ENCODE measurements at regions not wholly inside any gene's neighbourhood (a gene's known extent, or its start where the extent isn't known, plus 50 kb on each side); places are given as distances from the start of the nearest gene placed in this dataset.
"Not testable (repeated sequence)": the region's sequence is repeated elsewhere in the genome, so short reads cannot be mapped to it uniquely, and the experiment has no call there.

DNA sequence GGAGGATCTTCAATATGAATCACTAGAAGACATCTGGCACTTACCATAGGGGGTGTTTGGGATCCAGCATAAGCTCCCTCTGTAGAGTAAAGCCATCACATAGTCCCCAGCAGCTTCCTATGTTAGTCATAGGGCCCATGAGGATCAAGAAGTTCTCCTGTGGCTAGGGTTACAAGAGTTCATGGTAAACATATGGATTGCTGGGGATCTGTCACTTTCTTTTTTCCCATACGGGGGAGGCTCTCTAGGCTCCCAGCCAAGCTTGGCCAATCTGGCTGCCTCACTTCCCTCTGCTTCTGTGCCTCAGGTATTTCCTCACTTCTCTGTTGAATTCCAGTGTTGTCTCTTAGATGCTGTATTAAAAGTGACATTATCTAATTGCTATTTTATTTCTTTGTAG, 597.9 kb downstream of the PDCD6IP start:
- no peak for DNase-seq

DNA sequence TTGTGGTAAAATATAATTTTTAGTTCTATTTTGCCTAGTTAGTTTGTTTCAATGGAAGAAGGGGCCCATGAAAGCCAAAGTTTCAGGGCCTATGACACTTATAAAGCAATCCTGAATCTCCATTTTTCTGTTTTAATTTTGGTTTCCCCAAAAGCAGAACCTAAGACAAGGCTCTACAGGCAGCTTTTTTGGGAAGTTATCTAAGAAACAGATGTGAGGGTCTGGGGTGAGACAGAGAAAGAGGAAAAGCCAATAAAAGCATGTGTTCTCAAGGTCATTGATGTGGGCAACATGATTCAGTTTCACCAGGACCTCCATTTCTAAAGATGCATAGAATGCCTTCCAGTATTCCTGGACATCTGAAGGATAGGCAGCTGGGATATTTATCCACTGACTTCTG, 598.5 kb downstream of the PDCD6IP start:
- no peak for DNase-seq

DNA sequence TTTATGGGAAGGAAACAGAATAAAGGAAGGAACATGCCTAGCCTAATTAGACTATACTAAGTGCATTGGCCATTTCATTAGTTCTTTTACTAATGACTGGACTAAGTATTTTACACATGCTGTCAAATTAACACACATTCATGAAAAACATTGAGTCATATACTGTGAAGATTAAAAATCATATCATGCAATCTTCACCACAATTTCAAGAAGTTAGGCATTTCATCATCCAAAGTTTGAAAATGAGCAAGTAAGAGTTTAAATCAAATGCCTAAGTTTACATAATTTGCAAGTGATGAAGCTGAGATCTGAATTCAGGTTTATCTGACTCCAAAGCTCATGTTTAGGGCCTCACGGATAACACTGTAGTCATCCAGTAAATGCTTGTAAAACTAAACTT, 601.0 kb downstream of the PDCD6IP start:
- no peak for DNase-seq

DNA sequence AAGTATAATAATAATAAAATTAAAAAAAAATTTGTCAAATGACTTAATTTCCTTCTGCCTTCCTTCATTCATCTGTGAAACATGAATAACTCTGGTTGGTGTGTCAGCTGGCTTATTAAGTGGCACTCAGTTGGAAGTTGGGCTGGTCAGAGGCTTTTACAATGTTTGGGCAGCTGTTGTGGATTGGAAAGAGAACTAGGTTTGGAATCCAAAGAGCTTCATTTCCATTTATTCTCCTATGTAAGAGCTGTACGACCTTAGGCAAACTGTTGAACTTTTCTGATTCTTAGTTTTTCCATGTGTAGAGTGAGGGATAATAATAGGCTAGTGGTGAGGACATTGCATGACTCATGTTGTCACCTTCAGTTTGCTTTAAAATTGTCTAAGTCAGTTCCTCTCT, 606.7 kb downstream of the PDCD6IP start:
- no peak for DNase-seq

DNA sequence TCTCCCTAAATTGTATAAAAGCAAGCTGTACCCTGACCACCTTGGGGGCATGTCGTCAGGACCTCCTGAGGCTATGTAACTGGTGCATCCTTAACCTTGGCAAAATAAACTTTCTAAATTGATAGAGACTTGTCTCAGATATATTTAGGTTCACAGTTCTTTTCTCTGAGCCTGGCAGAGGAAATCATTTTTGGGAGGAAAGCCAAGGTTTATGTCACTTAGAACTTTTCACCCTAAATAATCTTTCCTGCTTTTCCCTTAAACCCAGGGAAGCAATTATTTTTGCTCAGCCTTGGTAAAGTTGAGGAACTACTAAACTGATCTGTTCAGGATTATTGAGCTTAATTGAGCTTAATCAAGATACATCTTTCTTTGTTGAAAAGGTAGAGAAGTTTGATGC, 608.9 kb downstream of the PDCD6IP start:
- no peak for DNase-seq

DNA sequence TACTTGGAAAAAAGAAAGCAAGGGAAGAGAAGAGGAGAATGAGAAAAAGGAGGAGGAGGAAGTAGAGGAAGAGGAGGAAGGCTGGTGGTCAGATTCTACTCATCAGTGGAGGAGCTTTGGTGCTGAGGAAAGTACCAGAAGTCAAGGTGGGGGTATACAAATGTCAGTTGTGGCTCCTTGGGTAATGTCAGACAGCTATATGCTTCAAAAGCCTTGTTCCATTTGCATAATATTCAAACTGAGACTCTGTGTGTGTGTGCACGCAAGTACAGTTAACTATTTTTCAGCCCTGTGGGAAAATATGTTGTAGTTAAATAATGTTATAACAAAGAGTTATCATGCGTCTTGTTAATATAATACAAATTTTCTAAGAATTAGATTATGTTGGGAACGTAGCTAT, 609.7 kb downstream of the PDCD6IP start:
- no peak for DNase-seq

DNA sequence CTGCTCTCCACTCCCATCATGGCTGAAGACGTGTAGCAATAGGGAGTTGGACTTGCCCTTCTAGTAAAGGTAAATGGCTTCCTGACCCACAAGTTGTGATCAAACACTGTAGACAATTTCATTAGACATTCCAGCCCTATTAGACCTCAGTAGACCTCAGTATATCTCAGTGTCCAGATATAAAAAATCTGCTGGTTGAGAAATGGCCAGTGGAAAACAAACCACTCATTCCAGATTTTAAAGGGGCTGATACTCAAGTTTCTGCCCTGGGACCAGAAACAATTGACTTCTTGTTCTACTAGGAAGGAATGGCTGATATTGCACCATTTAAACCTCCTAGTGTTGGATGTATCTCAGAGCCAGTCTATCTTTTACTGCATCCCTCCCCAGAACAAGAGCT, 613.2 kb downstream of the PDCD6IP start:
- no peak for DNase-seq

DNA sequence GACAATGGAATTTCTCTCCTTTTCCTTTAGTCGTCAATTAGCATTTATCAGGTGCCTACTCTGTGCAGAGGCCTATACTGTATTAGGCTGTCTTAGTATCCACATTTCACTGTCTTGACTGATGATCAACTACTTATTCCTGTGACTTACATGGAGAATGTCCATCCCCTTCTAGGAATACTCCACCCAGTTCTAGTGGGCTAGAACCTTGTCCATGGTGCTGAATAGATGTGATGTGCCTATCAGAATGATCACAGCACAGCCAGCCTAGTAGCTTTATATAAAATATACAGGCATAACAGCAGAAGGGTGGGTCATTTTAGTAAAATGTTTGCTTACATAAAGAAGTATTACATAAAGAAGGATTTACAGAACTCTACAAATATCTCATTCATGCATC, 621.4 kb downstream of the PDCD6IP start:
- no peak for DNase-seq

DNA sequence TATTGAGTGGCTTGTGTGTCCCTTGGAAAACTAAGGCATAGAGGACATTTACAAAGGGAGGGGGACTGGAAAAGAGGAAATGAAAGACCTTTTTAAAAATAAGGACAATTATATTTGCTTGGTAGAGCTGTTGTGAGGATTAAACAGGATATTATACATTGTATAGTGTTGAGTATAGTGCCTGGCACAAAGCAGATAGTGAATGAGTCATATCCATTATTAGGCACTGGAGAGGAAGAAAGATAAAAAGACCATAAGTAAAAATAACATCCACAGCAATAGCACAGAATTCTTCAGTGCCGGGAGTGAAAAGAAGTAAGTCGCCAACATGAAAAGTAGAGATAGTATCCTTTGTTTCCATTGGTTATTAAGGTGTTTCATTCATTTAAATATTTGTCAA, 623.3 kb downstream of the PDCD6IP start:
- DNase-seq = no peak

DNA sequence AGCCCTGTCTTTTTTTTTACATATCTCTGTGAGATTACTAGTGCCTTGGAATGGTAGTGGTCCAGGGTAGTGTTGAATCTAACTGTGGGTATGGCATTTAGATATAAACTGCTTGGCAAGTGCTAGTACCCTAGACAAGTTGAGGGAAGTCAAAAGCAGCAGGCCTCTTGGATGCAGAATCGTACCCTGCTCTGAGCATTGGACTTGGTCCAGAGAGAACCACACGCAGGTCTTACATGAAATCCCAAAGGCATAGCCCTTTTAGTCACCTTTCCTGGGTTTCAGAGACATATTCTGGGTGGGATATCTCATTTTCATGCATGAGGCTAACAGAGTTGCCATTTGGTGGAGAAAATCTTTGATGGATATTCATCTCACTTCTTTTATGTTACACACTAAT, 641.4 kb downstream of the PDCD6IP start:
- no peak for DNase-seq

DNA sequence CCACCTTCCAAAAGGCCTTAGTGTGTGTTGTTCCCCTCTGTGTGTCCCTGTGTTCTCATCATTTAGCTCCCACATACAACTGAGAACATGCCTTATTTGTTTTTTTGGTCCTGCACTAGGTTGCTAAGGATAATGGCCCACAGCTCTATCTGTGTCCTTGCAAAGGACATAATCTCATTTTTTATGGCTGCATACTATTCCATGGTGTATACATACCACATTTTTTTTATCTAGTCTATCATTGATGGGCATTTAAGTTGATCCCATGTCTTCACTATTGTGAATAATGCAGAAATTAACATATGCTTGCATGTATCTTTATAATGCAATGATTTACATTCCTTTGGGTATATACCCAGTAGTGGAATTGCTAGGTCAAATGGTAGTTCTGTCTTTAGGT, 645.7 kb downstream of the PDCD6IP start:
- no peak for DNase-seq

DNA sequence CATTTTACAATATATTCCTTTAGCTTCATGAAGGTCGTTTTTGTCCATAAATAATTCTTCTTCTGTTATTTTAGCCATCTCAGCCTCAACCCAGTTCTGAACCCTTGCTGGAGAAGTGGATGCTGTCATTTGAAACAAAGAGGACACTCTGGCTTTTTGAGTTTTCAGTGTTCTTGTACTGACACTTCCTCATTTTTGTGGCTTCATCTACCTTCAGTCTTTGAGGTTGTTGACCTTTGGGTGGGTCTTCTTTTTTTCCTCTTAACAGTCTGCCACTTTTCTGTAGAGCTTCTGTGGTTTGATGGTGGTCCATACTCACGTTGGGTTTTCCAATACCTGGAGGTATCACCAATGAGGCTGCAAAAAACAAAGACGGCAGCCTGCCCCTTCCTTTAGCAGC, 650.9 kb downstream of the PDCD6IP start:
- DNase-seq = no peak

DNA sequence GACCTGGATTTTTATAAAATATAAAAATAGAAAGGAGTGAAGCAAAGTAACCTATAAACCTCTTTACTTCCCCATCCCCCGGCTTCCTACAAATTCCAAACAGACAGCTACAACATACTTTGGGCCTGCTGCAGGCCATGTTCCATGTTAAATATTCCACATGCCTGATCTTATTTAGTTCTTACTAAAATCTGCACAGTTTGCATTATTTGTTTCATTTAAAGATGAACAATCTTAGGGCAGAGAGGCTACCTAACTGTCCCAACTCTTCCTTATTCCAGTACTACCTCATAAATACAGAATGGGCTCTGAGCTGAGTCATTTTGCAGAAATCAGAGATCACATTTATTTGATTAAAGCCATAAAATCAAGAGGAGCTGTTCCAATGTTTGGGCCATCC, 665.0 kb downstream of the PDCD6IP start:
- DNase-seq = no peak

DNA sequence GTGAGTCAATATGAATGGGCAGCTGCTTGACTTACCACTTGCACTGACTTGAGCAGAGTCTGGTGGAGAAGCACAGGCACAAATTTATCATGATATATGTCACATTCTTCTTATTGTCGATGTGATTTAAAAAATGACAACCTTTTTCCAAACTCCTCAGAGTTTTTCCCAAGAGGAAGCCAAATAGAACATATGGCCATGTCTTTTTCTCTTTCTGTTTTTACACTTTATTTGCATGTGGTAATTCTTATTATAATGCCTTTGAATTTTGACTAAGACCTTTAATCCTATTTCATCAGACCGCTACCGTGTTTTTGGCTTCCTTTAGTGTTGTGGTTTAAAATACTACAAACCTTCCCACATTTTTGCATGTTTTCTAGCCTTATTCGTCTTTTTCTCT, 666.2 kb downstream of the PDCD6IP start:
- no peak for DNase-seq

DNA sequence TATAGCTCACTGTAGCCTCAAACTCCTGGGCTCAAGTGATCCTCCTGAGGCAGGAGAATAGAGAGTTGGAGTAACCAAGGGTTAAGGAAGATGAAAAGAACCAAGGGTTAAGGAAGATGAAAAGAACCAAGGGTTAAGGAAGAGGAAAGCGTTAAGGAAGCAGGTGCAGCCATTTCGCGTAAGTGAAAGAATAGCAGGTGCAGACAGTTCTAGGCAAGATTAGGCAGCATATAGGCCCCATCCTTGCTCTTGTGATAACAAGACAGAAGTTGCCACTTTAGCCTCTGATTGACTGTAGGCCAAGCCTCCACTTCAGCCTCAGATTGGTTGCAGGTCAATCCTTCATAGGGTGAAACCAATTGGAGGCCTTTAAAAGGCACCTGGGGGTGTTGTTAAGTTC, 677.4 kb downstream of the PDCD6IP start:
- no peak for DNase-seq

DNA sequence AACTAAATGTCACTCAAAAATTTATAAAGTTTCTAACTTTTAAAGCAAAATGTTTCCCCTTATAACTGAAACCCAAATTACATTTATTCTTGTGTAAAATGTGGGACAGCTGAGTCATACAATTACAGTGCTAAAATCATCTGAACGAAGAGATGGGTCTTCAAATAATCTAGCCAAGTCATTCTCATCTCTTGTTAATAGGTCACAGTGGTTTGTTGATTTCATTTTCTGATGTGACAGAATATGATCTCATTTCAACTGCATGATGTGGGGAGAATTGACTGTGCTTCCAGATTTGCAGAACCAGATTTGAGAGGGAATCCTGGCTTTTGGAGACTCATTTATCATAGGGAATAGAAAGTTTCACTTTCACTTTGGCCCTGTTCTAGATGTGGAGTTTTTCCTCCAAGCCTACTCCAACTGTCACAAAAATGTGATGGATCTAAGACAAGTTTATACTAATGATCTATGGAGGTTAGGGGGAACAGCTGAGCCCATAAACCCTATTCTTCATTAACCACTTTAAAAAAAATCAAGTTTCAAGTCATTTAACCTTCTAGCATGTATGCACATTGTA, 685.0 kb downstream of the PDCD6IP start:
- no peak for DNase-seq

DNA sequence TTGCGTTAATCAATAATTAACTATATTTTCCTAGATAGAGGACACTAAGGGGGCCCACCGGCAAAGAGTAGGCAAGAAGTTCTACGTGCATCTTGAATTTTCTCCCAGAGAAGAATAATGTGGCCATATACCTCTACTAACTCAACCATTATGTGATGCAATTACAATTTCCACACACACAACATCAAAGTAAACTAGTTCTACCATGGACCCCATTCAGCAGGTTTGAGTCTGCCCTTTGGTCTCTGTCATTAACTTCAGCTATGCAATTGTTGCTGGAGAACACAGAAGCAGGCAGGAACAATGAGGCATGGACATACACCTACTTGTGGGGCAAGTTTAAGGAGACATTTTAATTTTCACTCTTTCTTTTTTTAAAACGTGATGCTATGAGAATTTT, 705.9 kb downstream of the PDCD6IP start:
- no peak for DNase-seq

DNA sequence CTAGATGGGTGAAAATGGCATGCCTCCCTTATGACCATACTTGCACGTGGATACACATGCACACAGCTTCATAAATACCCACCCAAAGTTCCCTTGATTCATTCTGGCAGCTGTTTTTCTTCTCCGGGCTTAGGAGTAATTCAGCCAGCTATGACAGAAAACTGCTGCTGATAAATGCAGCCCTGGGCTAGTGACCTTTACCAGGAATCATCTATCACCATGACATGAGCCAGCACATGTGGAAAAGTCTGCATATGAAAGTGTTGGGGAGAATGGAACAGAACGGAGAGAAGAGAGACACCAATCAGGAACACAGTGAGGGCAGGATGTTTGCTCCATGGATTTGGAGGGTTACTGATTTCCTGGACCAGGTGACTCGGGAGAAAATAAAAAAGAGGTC, 706.3 kb downstream of the PDCD6IP start:
- DNase-seq = no peak

DNA sequence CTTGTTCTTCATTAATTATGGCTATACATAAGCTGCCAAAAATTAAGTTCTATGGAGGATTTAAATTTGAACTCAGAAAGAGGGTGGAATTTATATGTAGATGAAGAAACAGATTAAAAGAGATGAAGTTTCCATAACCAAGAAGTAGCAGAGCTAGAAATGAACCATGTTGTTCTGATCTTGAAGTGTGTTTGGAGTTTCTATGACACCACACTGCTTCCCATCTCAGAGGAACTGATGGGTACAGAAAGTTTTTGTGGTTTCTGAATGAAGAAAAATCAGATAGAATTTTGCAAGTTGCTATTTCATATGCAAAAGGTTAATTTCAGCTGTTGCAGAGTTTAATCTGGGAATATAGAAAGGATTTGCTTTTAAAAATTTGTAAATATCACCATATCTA, 710.3 kb downstream of the PDCD6IP start:
- DNase-seq = no peak

DNA sequence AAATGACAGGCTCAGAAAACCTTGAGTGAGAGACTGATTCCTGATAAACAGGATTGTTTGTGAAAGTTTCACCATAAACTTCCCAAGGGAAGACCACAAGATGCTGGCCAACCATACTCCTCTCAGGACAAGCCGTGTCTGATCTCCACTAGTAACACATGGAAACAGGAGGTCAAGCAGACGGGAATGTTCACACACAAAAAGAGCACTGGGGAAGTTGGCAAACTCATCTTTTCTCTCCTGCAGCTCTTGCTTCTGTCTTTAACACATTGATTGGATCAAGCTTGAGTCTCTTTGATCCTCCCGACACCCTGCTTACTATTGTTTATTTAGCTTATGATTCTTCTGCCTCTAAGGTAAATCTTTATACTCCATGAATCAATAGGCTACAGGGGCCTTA, 713.5 kb downstream of the PDCD6IP start:
- no peak for DNase-seq

DNA sequence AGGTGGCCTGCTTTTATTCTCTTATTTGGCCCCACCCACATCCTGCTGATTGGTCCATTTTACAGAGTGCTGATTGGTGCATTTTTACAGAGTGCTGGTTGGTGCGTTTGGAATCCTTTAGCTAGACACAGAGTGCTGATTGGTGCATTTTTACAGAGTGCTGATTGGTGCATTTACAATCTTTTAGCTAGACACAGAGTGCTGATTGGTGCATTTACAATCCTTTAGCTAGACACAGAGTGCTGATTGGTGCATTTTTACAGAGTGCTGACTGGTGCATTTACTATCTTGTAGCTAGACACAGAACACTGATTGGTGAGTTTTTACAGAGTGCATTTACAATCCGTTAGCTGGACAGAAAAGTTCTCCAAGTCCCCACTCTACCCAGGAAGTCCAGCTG, 720.6 kb downstream of the PDCD6IP start:
- not testable (repeated sequence) for DNase-seq

DNA sequence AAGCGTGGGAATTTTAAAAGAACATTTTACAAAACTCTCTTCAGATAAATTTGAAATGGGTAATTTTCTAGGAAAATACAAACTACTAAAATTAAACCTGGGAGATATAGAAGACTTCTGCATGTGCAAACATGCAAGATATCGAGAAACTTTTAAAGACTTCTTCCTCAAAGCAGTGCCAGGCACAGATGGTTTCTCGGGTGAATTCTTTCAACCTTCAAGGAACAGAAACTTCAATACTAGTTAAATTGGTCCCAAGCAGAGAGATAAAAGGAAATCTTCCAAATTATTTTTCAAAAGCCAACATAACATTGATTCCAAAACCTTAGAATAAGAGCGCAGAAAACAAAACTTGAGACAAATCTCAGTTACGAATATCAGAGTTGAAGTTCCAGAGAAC, 732.7 kb downstream of the PDCD6IP start:
- DNase-seq = no peak

DNA sequence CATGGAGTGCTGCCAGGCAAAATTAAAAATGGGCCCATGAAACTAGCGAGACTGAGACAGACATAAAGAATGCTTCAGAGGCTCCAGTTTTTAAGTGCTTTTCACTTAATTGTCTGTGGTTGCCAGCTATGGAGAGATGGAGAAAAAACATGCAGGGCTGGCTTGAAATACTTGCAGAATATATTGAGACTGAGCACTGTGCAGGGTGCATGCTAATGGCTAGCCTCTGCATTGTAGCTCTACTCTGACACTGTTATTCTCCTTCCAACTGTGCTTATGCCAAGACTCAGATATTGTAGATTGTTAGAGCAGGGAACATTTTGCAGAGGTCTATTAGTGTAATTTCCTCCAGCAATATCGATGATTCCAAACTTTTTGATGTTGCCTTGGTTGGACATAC, 735.0 kb downstream of the PDCD6IP start:
- no peak for DNase-seq

DNA sequence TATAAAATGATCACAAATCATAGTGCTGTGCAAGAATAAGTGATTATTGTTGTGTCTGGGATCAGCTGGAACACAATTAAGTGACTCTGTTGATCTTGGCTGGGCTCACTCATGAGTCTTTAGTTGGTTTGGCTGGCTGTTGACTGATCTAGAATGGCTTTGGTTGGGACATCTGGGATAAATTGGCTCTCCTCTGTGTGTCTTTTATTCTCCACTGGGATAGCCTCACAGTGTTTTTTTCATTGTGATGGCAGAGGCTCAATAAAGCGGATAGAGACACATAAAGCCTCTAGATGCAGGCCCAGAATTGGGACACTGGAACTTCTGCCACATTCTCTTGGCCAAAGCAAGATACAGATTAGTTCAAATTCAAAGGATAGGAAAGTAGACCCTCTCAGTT, 735.6 kb downstream of the PDCD6IP start:
- DNase-seq = no peak

DNA sequence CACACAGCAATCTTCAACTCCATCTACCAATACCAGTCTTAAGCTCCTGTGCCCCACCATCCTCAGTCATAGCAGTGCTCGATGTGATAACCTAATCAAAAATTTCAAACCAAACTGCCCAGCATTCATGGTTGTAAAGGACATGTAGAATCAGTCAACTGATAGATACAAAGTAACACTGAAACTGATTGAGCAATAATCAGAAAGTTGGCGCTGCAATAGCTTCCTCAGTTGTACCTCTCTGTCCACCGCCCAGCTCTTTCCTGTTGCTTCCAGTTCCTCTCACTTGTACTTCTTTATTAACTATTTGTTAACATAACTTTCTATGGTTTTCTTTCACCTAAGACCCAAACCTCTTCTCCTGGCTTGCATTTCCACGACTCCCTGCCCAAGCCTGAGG, 745.7 kb downstream of the PDCD6IP start:
- no peak for DNase-seq

DNA sequence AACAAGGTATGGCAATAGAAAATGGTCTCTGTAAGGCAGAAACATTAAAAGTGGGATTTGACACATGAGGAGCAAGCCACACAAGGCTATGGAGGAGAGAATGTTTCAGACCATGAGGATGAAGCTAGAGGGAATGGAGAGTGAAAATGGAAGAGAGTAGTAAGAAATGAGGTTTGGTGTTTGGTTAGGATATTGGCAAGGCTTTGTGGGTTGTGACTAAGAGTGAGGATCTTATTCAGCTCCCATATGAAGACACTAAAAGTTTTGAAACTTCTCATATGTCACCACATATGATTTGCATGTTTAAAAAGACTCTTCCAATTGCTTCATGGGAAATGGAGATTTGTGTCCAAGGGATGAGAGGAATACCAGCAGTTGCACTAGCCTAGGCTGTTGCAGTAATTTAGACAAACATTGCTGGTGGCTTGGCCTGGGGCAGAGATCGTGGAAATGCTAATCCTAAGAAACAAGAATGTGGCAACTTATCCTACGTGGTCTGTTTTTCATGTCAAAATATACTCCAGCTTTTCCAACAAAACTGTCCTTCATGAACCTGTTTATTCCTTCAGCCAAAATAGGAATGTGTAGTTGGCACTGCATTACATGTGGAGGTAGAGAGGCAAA, 749.0 kb downstream of the PDCD6IP start:
- no peak for DNase-seq
